ENCODE measurements at regions not wholly inside any gene's neighbourhood (a gene's known extent, or its start where the extent isn't known, plus 50 kb on each side); places are given as distances from the start of the nearest gene placed in this dataset.

DNA sequence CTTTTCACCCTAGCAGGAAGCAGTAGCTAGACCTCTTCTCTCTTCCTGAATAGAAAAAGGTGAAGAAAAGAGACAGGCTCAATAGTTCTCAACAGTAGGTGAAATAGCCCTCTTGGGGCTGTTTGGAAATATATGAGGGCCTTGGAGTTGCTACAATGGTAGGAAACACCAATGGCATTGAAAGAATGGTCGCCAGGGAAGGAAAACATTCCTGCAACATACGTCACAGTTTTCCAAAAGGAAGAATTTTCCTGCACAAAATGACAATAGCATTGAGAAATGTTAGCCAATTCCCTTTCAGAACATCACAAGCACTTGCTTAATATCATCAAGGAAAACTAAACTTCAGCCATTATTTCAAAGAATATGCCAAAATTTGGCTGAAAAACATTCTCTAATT lies 484.5 kb downstream of the IGSF11 start:
- no peak for DNase-seq

DNA sequence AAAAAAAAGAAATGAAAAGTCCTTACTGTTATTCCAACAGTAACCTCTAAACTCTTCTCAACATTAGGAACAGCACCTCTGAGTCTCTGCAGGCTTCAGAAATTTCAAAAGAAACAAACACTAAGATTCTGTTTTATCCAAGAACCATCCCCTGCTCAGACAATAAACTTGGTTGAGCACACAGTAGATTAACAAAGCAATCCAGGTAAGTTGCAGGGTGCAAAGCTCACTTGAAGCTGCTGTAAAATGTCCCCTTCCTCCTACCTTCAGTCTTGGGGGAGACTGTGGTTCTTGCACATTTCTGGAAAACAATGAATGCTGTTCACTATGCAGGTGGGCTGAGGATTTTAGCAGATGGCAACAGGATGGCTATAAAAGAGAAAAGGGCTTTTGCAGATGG lies 484.1 kb downstream of the IGSF11 start:
- no peak for DNase-seq

DNA sequence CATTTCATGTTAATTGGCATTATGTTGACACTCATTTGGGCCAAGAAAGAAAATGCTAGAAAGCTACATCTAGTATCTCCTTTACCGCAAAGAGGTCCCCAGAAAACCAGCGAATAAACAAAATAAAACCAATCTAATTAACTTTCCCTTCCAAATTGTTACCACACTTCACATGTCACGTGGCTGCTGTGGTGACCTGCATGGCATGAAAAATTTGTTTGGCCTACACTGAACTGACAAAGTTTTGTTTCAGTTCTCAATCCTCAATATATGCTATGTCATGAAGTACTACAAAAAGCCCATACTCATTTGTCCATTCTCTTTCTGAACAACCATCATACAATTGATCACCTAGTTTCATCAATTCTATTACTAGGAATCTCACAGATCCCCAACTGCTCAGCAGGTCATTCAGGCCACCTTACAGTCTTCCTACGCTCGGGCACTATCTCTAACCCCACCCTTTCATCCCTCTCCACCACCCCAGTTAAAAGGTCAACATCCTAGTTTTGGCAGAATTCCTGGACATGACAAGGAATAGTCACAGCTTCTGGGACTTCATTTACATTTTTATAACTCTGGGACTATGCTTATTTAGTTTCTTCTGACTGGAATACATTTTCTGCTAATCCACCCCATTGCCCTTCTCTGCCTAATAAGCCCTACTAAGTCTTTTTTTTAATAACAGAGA lies 480.4 kb downstream of the IGSF11 start:
- no peak for DNase-seq

DNA sequence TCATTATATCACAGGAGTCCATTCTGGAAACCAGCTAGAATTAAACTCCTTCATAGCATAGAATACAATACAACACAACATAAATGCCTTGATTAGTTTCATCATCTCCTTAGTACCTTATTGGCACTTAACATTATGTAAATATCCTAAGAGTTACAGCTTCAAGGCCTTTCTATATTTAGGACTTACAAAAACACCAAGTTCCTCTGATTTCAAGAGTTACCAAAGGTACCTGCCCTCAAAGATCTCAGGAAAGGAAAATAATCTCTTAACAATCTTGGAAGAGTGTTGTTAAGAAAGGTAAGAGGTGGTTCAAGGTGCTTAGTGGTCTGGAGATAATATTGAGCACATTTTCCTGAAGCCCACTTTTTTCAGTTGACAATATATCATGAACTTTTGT lies 477.7 kb downstream of the IGSF11 start:
- DNase-seq, result no peak

DNA sequence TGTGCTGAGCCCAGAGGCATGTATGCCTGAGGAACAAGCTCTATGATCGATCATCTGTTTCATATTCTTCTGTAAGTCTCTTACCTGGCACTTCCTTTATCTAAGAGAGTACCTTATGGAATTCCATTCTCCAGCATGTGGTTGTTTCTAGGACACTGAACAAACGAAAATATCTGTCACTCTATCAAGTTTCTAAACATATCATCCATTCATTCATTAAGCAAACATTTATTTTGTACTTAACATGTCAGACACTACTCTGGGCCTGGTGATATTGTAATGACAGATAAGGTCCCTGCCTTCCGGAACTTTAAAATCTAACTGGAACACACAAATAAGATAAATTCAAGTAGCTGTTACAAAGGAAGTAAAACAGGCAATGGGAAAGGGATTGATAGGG lies 477.1 kb downstream of the IGSF11 start:
- DNase-seq, result no peak

DNA sequence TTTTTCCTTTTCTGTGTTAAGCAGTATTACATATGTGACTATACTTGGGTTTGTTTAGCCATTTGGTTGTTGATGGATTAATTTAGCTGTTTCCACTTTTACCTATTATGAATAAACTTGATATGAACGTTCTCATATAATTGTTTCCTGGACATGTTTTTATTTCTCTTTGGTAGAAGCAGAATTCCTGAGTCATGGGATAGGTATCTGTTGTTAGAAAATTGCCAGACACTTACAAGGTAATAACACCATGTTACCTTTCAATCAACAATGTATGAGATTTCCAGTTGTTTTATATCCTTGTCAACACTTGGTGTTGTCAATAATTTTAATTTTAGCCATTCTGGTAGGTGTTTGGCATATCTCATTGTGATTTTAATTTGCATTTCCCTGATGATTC lies 475.4 kb downstream of the IGSF11 start:
- DNase-seq, result no peak

DNA sequence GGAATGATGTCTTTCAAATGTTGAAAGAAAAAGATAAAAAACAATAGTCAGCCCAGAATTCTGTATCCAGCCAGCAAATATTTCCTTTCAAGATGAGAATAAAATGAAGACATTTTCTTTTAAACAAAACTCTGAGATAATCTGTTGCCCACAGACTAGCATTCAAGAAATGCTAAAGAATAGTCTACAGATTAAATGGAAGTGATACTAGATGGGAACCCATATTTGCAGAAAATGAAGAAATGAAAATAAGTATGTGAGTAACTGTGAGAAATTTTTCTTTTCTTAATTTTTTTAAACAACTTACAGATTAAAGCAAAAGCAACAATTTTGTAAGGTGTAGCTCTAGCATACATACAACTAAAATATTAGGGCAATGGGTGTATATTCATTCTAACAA lies 469.8 kb downstream of the IGSF11 start:
- no peak for DNase-seq

DNA sequence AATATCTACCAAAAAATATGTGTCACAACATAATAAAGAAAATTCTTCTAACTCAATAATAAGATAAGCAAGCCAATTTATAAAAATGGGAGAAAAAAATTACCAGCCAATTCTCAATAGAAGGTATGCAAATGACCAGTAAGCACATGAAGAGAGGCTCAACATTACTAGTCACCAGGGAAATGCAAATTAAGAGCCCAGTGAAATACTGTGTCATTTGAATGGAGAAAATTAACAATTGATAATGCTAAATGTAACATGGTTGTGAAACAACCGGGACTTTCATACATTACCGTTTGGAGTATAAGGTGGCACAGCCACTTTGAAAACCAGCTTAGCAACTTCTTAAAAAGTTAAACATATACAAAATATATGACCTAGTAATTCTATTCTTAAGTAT lies 460.7 kb downstream of the IGSF11 start:
- no peak for DNase-seq

DNA sequence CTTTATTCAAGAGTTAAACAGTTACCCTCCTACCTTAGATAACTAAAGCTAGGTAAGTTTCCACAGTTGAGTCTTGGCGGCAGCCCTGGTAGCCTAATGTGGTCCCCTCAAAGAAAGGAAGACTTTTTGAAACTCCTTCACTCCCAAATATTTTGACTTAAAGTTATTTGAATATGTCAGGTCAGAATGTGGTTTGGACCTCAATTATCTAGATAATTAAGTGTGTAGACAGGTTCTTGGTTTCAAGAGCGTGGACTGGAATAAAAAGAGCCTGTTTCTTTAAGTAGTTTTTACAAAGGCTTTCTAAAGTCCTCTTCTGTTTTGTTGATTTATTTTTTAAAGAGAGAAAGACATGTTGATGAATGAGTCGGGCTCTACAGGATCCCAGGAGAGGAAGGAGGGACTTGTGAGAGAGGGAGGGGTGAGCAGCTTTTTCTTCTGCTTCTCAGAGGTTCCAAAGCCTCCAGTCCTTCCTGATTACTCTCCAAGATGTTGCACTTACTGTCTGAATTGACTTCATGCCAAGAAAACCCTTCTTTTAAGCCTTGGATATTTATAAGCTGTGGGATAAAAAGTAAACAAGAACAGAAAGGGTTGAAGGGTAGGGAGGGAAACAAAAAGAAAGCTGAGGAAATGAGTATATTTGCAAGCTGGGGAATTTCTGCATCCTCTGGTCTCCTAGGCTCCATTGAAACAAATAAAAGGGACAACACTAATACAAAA lies 457.4 kb downstream of the IGSF11 start:
- DNase-seq, result no peak

DNA sequence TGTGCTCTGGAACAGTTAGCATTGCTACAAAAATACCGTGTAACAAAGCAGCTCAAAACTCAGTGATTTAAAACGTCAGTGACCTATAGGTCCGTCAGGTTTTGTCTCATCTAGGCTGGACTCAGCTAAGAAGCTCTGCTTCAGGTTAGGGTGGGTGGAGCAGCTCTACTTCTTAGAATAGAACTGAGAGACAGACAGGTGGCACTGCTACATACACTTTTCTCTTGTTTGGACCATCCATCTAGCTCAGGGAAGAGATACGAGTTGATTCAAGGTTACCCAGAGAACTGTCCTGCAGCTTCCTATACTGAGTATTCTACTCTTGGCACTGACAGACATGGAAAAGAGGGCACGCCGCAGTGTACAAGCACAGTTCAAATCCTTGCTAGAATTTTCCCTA lies 456.1 kb downstream of the IGSF11 start:
- no peak for DNase-seq

DNA sequence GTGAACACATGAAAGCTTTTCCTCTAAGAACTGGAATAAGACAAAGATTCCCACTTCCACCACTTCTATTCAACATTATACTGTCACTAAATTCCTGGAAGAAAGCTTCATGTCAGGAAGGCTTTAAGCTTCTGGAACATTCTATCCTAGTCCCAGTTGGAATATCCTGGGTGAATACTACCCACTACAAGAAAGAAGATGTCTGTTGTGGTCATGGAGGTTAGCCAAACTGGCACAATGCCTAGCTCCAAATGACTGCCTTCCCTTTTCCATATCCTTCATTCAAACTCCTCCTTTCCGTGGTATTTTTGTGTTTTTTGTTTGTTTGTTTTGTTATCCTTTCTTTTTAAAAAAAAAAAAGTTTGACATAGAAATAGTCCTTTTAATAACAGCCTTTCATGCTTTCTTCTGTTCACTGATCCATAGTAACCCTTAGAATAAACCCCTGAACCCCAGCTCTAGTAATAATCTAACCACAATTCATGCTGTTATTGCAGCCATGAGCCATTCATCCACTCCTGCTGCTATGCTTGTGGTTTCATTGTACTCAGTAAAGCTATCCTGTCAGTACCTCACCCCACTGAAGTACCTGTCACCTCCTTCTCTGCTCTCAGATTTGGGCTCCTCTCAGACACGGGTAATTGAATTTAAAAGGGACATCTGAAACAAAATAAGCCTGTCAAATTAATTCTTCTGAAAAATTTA lies 447.5 kb downstream of the IGSF11 start:
- no peak for DNase-seq

DNA sequence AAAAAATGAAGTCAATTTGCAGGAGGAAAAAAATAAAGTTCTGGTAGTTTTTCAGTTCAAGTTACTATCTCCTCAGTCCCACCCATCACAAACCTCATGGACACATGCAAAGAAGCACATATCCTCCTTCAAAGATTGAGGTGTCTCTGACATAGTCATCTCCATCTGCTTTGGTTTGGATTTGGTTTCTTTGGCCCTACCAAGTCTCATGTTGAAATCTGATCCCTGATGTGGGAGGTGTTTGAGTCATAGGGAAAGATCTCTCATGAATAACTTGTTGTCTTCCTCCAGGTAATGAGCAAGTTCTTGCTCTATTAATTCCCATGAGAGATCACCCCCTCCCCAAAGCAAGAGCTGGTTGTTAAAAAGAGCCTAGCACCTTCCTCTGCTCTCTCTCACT lies 446.8 kb downstream of the IGSF11 start:
- DNase-seq, result no peak

DNA sequence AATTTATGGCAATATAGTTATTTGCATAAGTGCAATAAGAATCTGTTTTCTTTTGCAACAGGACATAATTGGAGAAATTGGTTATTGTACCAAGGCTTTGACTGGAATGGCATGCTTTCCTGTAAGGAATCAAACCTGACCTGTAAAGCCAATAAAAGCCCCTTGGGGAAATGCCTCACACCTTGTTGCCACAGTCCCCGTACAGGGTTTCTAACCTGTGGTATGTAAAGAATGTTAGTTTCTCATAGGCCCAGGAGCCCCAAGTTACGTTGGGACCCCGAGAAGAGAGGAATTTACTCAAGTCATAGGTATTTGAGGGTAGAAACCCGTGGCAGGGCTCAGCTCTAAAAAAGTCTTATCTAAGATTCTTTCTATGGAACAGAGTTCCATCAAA lies 441.4 kb downstream of the IGSF11 start:
- no peak for DNase-seq

DNA sequence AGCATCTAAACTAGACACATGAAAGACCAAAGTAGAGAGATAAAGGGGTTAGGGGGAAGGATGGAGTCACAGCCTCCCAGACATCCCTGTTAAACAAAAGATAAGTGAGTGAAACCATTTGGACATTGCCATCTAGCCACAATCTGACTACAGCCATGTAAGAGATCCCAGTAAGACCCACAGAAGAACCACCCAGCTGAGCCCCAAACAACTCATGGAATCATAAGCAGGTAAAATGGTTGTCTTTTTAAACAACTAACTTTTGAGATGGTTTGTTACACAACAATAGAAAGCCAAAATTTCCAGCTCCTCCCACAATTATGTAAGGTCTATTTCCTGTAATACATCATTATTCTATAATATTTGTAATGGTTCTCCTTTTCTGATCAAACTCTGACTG lies 437.5 kb downstream of the IGSF11 start:
- no peak for DNase-seq

DNA sequence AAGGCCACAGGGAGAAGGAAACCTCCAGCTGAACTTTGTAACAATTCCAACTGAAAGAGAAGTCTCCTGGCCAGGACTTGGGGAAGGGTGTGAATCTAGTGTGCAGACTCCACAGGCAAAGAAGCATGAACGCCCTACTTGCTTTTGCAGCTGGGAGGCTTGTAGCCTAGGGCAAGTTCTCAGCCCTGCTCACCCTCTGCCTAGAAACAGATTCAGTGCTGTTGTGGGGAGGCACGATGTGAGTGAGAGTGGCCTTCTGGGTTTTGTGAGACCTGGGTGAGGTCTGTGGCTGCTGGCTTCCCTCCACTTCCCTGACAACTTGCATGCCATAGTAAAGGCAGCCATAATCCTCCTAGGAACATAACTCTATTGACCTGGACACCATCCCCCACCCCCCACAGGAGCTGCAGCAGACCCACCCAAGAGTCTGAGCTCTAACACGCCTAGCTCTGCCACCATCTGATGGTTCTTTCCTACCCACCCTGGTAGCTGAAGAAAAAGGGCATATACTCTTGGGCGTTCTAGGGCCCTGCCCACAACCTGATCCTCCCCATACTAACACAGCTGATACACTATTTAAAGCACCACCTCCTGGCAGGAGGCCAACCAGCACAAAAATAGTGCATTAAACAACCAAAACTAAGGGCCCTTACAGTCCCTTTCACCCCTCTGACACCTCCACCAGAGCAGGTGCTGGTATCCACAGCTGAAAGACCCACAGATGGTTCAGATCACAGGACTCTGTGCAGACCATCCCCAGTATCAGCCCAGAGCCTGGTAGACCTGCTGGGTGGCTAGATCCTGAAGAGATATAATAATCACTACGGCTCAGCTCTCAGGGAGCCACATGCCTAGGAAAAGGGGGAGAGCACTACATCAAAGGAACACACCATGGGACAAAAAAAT lies 426.5 kb downstream of the IGSF11 start:
- no peak for DNase-seq

DNA sequence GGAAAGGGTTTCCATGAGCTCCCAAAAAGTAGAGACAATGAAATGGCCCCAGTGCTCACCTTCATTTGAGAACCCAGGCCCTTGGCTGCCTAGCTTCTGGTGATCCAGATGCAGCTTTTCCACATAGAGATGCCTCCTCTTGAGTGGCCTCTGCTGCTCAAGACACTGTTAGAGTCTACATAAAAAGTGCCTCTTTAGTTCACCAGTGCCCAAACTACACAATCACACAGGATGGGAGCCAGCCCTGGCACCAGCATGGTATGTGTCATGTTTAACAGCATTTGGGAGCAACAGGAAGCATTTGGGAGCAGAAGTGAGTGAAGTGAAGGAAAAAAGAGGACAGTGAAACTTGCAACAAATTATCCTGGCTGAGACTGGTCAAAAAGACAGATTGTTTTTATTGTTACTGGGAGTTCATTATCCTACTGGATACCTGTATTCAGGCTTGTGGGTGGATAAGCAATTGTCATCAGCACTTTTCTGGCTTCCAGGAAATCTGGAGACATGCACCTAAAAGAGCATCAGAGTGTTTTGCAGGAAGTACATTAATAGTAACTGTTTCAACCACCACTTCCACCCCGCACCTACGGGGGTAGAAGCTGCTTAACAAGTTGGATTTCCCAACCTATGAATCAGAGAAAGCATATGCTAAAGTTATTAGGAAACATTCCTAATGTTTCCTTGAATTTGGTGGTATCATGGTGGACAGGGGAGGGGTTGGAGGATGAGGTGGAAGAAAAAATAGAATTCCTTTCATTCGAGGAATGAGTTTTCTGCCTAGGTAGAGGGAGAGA lies 416.2 kb downstream of the IGSF11 start:
- DNase-seq, result no peak

DNA sequence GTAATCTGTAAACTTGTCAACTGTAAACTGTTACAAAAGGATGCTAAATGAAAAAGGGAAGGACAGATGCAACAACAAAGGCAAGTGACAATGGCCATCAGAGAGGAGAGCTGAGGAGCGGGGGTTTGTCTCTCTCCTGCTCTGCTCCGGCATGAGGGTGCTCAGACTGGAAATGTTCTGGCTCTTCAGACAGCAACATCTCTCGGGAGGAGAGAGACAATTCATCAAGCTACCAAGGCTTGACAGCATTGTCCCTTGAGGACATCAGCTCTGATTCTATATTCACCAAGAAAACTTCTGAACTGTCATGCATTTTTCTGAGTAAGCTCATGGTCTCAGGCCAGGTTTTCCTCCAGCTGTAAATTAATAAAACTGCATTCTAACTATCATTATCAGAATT lies 408.2 kb downstream of the IGSF11 start:
- DNase-seq, result no peak

DNA sequence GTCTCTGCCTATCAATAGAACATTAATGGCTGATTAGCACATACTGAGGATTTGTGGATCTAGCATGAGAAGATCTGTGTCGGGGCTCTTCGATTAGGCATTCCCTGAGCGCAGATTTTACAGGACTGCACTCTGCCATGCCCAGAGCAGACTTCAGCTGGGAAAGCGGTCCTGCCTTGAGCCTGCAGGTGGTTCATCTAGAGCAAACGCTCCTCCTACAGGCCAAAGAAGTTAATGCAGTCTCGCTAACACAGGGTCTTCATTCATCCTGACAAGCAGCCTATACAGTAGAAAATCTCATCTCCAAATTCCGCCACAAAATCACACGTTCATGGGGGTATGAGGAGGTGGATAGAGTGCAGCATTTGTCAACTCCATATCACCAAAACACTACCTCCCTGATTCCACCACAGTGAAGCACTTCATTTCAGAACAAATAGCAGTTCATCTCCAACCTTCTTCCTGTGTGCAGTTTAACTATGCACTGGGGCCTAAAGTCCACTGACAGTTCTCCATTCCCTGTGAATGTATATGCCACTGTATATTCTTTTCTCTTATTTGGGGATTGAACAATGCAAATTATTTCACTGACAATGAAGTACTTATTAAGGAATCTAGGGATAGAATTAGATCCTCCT lies 405.8 kb downstream of the IGSF11 start:
- peak; percentile 33 for DNase-seq

DNA sequence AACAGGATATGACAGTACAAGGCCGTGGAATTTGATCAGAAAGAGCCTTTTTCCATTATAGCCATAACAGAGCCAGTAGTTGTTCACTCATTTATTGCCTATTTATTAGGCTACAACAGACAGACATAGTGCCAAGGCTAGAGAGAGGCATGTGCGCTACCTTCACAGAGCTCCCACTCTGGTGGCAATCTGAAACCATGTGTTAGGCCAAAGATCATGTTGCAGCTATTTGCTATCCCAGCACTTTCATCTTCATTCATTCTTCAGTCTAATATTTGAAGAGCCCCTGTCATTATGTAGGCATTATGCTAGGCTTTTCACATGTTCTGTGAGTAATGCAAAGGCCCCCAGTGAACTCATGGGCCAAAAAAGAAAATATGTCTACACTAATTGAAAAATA lies 404.8 kb downstream of the IGSF11 start:
- no peak for DNase-seq

DNA sequence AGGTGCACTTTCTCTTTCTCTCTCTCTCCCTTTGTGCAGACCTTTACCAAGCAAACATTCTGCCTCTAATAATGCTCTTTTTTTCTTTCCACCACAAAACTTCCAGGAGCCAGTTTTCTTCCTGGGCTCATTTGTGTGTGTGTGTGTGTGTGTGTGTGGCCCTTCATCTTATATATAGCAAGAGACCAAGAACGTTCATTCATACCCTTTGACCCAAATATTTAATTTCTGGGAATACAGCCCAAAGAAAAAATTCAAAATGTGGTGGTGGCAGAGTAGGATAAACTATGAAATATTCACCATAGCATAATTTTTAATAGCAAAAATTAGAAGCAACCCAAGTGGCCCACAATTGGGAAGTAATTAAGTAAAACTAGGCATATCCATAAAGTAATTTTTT lies 398.9 kb downstream of the IGSF11 start:
- no peak for DNase-seq

DNA sequence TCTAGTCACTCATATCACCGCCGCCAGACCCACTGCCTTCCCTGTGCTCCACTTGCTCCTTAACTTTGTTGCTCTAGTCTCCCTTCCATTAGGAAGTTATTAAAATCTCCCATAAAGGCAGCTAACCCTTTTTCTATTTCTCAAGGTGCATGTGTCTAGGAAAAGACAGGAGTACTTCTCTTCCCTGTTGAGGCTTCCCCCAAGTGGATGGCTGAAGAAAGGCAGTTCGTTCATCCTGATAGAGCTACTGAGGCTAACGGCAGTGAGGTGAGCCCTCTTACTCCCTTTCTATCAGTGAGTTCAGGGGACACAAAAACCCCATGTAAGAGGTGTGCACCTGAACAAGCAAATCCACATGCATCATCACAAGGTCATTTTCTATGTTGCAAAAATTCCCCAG lies 397.8 kb downstream of the IGSF11 start:
- DNase-seq, result no peak

DNA sequence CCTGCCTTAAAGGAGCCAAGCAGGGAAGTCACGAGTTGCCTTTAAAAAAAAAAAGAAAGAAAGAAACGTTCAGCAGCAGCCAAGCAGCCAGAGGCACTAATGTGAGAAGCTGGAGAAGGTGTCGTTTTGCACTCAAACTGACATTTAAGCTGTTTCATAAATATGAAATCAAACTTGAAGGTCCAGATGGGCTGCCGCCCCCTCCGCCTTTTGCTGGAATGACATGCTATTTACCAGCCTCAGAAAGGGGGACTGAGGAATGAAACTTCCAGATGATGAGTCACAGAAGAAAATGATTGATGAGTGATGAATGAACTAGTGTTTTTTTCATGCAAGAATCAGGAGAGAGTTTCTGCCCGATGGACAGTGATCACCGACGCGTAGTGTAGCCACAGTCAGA lies 396.8 kb downstream of the IGSF11 start:
- no peak for DNase-seq

Measured in 8988T (cell line).